ENCODE measurements at regions not wholly inside any gene's neighbourhood (a gene's known extent, or its start where the extent isn't known, plus 50 kb on each side); places are given as distances from the start of the nearest gene placed in this dataset.

DNA sequence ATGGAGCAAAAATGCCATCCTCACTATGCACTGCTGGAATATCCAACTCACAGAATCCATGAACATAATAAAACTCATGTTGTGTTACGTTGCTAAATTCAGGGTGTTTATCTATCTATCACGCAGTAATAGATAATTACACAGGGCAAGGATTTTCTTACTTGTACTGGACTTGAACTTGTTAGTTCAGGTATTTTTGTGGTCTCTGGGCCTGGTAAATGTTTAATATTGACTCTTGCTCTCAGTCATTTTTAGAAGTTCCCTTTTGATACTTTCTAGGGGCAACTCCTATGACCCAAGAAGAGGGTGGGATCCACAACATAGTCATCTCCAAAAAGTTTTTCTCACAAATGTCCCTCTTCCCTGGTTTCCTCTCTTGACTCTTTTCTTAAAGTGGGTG, 522.4 kb upstream of the IGFBP7 start:
- no peak for DNase-seq
- H3K27ac ChIP-seq (ENCODE audit: low read length, poor library complexity, severe bottlenecking) = no peak overlapping the region
- H3K4me3 ChIP-seq (ENCODE audit: insufficient read depth in 1 of 2, low read depth in 1 of 2, low read length in 2 of 2) = no peak overlapping the region
- no peaks in the 10 kb centered on the region for H3K36me3 ChIP-seq (ENCODE audit: control insufficient read depth in 1 of 2, insufficient read depth in 2 of 2, low read depth in 1 of 2, low read length in 2 of 2)
- H3K9ac ChIP-seq (ENCODE audit: low read length) = no peak overlapping the region
- H3K9me3 ChIP-seq (ENCODE audit: control insufficient read depth, low read length) = no peaks in the 10 kb centered on the region
- no peak overlapping the region for H2BK5ac ChIP-seq (ENCODE audit: low read depth, low read length, poor library complexity, severe bottlenecking)
- H3K4me2 ChIP-seq (ENCODE audit: low read length, poor library complexity, severe bottlenecking) = no peak overlapping the region
- no peak overlapping the region for H3K4ac ChIP-seq (ENCODE audit: low read depth in 1 of 2, low read length in 2 of 2)
- H3K14ac ChIP-seq (ENCODE audit: low read length in 2 of 2) = no peak overlapping the region
- H3K18ac ChIP-seq (ENCODE audit: low read depth in 1 of 2, low read length in 2 of 2) = no peak overlapping the region
- no peak overlapping the region for H2BK15ac ChIP-seq (ENCODE audit: low read depth, poor library complexity, severe bottlenecking)
- no peak overlapping the region for H2AK5ac ChIP-seq (ENCODE audit: low read length, severe bottlenecking)
- no peak overlapping the region for H3K23ac ChIP-seq (ENCODE audit: low read length in 2 of 2)
- H2AFZ ChIP-seq (ENCODE audit: low read depth, low read length) = no peak overlapping the region
- 90% methylated on average over 2 of the region's 2 CpGs for WGBS
- H4K91ac ChIP-seq (ENCODE audit: low read length) = no peak overlapping the region
- no peak overlapping the region for H4K8ac ChIP-seq (ENCODE audit: low read length)
- H3K79me1 ChIP-seq (replicated peaks; ENCODE audit: low read length, poor library complexity, severe bottlenecking) = no peaks in the 10 kb centered on the region
- H3K27me3 ChIP-seq (ENCODE audit: control insufficient read depth in 1 of 2, insufficient read depth in 1 of 2, low read length in 2 of 2) = no peaks in the 10 kb centered on the region
- no peak overlapping the region for H2BK120ac ChIP-seq (ENCODE audit: low read depth, low read length)
- H2BK12ac ChIP-seq (ENCODE audit: low read length in 2 of 2) = no peak overlapping the region
- no peaks in the 10 kb centered on the region for H3K4me1 ChIP-seq (ENCODE audit: control insufficient read depth, insufficient read depth, low read depth, low read length)

GRCh38 chr4:57631147-57631546, 521.0 kb upstream of the IGFBP7 start:
- Histone ChIP-seq H3K9ac (ENCODE audit: low read length) (no peak overlapping the region), H2BK15ac (ENCODE audit: low read depth, poor library complexity, severe bottlenecking) (no peak overlapping the region), H2BK5ac (ENCODE audit: low read depth, low read length, poor library complexity, severe bottlenecking) (no peak overlapping the region), H3K4me2 (ENCODE audit: low read length, poor library complexity, severe bottlenecking) (no peak overlapping the region), H3K4me3 (ENCODE audit: insufficient read depth in 1 of 2, low read depth in 1 of 2, low read length in 2 of 2) (no peak overlapping the region), H3K23ac (ENCODE audit: low read length in 2 of 2) (no peak overlapping the region), H3K79me1 (replicated peaks; ENCODE audit: low read length, poor library complexity, severe bottlenecking) (no peaks in the 10 kb centered on the region), H4K91ac (ENCODE audit: low read length) (no peak overlapping the region), H3K18ac (ENCODE audit: low read depth in 1 of 2, low read length in 2 of 2) (no peak overlapping the region), H3K4me1 (ENCODE audit: control insufficient read depth, insufficient read depth, low read depth, low read length) (no peaks in the 10 kb centered on the region), H4K8ac (ENCODE audit: low read length) (no peak overlapping the region), H3K9me3 (ENCODE audit: control insufficient read depth, low read length) (no peaks in the 10 kb centered on the region), H2BK12ac (ENCODE audit: low read length in 2 of 2) (no peak overlapping the region), H2BK120ac (ENCODE audit: low read depth, low read length) (no peak overlapping the region), H3K27ac (ENCODE audit: low read length, poor library complexity, severe bottlenecking) (no peak overlapping the region), H2AFZ (ENCODE audit: low read depth, low read length) (no peak overlapping the region), H3K36me3 (ENCODE audit: control insufficient read depth in 1 of 2, insufficient read depth in 2 of 2, low read depth in 1 of 2, low read length in 2 of 2) (no peaks in the 10 kb centered on the region), H2AK5ac (ENCODE audit: low read length, severe bottlenecking) (no peak overlapping the region), H3K4ac (ENCODE audit: low read depth in 1 of 2, low read length in 2 of 2) (no peak overlapping the region), H3K27me3 (ENCODE audit: control insufficient read depth in 1 of 2, insufficient read depth in 1 of 2, low read length in 2 of 2) (no peaks in the 10 kb centered on the region), H3K14ac (ENCODE audit: low read length in 2 of 2) (no peak overlapping the region)
- DNase-seq = no peak
- 80% methylated on average over 4 of the region's 4 CpGs for whole genome bisulfite sequencing

DNA sequence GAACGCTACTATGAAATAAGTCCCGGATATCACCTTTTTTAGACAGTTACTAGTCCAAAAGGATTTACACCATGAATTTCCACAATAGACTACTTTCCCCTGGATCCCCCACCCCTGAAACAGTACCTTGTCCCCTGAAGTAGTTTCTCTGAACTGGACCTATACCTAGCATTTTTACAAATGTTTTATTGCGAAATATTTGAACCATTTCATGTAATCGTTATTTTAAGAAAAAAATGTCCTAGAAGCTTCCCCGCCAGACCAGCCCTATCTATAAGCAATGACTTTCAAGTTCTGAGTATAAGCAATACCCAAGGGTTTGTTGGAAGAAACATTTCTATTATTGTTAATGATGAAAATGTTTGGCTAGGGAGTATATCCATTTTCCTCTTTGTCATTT, 517.8 kb upstream of the IGFBP7 start:
- Histone ChIP-seq H3K23ac (ENCODE audit: low read length in 2 of 2) (no peak overlapping the region), H2BK12ac (ENCODE audit: low read length in 2 of 2) (no peak overlapping the region), H3K9ac (ENCODE audit: low read length) (no peak overlapping the region), H4K91ac (ENCODE audit: low read length) (no peak overlapping the region), H3K4me1 (ENCODE audit: control insufficient read depth, insufficient read depth, low read depth, low read length) (no peaks in the 10 kb centered on the region), H3K18ac (ENCODE audit: low read depth in 1 of 2, low read length in 2 of 2) (no peak overlapping the region), H3K4me3 (ENCODE audit: insufficient read depth in 1 of 2, low read depth in 1 of 2, low read length in 2 of 2) (no peak overlapping the region), H2BK120ac (ENCODE audit: low read depth, low read length) (no peak overlapping the region), H3K79me1 (replicated peaks; ENCODE audit: low read length, poor library complexity, severe bottlenecking) (no peaks in the 10 kb centered on the region), H3K4ac (ENCODE audit: low read depth in 1 of 2, low read length in 2 of 2) (no peak overlapping the region), H3K36me3 (ENCODE audit: control insufficient read depth in 1 of 2, insufficient read depth in 2 of 2, low read depth in 1 of 2, low read length in 2 of 2) (no peaks in the 10 kb centered on the region), H3K9me3 (ENCODE audit: control insufficient read depth, low read length) (peaks cover 4% of the 10 kb centered on the region), H3K27ac (ENCODE audit: low read length, poor library complexity, severe bottlenecking) (no peak overlapping the region), H3K14ac (ENCODE audit: low read length in 2 of 2) (no peak overlapping the region), H3K4me2 (ENCODE audit: low read length, poor library complexity, severe bottlenecking) (no peak overlapping the region), H3K27me3 (ENCODE audit: control insufficient read depth in 1 of 2, insufficient read depth in 1 of 2, low read length in 2 of 2) (no peaks in the 10 kb centered on the region), H2AK5ac (ENCODE audit: low read length, severe bottlenecking) (no peak overlapping the region), H2BK15ac (ENCODE audit: low read depth, poor library complexity, severe bottlenecking) (no peak overlapping the region), H2AFZ (ENCODE audit: low read depth, low read length) (no peak overlapping the region), H2BK5ac (ENCODE audit: low read depth, low read length, poor library complexity, severe bottlenecking) (no peak overlapping the region), H4K8ac (ENCODE audit: low read length) (no peak overlapping the region)
- DNase-seq = no peak
- 94% methylated on average over 3 of the region's 5 CpGs for WGBS

DNA sequence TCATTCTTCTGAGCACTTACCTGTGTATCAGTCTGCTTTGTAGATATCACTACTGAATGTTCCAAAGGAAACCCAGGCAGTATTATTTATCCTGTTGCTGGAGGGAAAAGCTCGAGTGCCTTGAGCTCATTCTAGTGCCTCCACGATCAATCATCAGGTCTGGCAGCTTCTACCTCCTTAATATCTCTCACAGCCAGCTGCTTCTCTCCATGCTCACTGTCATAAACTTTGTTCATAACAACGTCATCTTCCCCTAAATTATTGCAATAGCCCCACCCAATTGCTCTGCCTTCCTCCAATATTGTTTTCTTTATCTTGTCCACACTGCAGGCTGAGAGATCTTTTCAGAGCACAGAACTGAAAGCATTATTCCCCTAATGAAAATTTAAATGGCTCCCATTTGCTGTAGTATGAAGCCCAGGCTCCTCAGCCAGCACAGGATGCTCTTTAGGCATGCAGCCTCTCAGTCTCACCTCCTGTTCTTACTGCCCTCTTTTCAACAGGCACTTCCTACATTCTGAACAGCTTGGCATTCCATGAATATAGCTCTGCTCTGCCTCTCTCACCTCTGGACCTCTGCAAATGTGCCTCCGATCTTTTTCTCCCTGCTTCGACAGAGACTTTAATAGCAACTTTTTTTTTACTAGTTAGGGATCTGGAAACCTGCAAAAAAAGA, 504.2 kb upstream of the IGFBP7 start:
- no peak overlapping the region for H3K9ac ChIP-seq (ENCODE audit: low read length)
- no peaks in the 10 kb centered on the region for H3K9me3 ChIP-seq (ENCODE audit: control insufficient read depth, low read length)
- H3K79me1 ChIP-seq (replicated peaks; ENCODE audit: low read length, poor library complexity, severe bottlenecking) = no peaks in the 10 kb centered on the region
- H3K14ac ChIP-seq (ENCODE audit: low read length in 2 of 2) = no peak overlapping the region
- no peak overlapping the region for H2BK15ac ChIP-seq (ENCODE audit: low read depth, poor library complexity, severe bottlenecking)
- no peak overlapping the region for H4K8ac ChIP-seq (ENCODE audit: low read length)
- no peak overlapping the region for H4K91ac ChIP-seq (ENCODE audit: low read length)
- no peak overlapping the region for H2AK5ac ChIP-seq (ENCODE audit: low read length, severe bottlenecking)
- no peak overlapping the region for H3K4me3 ChIP-seq (ENCODE audit: insufficient read depth in 1 of 2, low read depth in 1 of 2, low read length in 2 of 2)
- no peak for DNase-seq
- H3K27ac ChIP-seq (ENCODE audit: low read length, poor library complexity, severe bottlenecking) = no peak overlapping the region
- H2BK120ac ChIP-seq (ENCODE audit: low read depth, low read length) = no peak overlapping the region
- no peak overlapping the region for H3K18ac ChIP-seq (ENCODE audit: low read depth in 1 of 2, low read length in 2 of 2)
- H2BK12ac ChIP-seq (ENCODE audit: low read length in 2 of 2) = no peak overlapping the region
- H3K23ac ChIP-seq (ENCODE audit: low read length in 2 of 2) = no peak overlapping the region
- 63% methylated on average over 5 of the region's 5 CpGs for WGBS
- H2AFZ ChIP-seq (ENCODE audit: low read depth, low read length) = no peak overlapping the region
- H3K36me3 ChIP-seq (ENCODE audit: control insufficient read depth in 1 of 2, insufficient read depth in 2 of 2, low read depth in 1 of 2, low read length in 2 of 2) = no peaks in the 10 kb centered on the region
- H3K4me2 ChIP-seq (ENCODE audit: low read length, poor library complexity, severe bottlenecking) = no peak overlapping the region
- no peak overlapping the region for H3K4ac ChIP-seq (ENCODE audit: low read depth in 1 of 2, low read length in 2 of 2)
- no peaks in the 10 kb centered on the region for H3K27me3 ChIP-seq (ENCODE audit: control insufficient read depth in 1 of 2, insufficient read depth in 1 of 2, low read length in 2 of 2)
- H2BK5ac ChIP-seq (ENCODE audit: low read depth, low read length, poor library complexity, severe bottlenecking) = no peak overlapping the region
- no peaks in the 10 kb centered on the region for H3K4me1 ChIP-seq (ENCODE audit: control insufficient read depth, insufficient read depth, low read depth, low read length)

Data from mesenchymal stem cell (in vitro differentiated cells and primary cell).